ENCODE measurements at regions not wholly inside any gene's neighbourhood (a gene's known extent, or its start where the extent isn't known, plus 50 kb on each side); places are given as distances from the start of the nearest gene placed in this dataset.

GRCh38 chr20:4095639-4096038, 53.0 kb upstream of the SMOX start:
- no peak for DNase-seq (ENCODE audit: low read depth)

GRCh38 chr20:4091490-4092479, 56.8 kb upstream of the SMOX start:
- peak; percentile 52 for DNase-seq (ENCODE audit: low read depth)

GRCh38 chr20:4090756-4091489, 57.7 kb upstream of the SMOX start:
- DNase-seq (ENCODE audit: low read depth) = peak; percentile 68

- no peak for DNase-seq (ENCODE audit: low read depth)
Observed at GRCh38 chr20:4089756-4090487, 58.7 kb upstream of the SMOX start.

GRCh38 chr20:4088766-4089165, 59.9 kb upstream of the SMOX start:
- DNase-seq (ENCODE audit: low read depth) = no peak

GRCh38 chr20:4087923-4088322, 60.7 kb upstream of the SMOX start:
- DNase-seq (ENCODE audit: low read depth) = peak; percentile 48

- DNase-seq (ENCODE audit: low read depth) = no peak
Observed at GRCh38 chr20:4086771-4087687, 61.6 kb upstream of the SMOX start.

- DNase-seq (ENCODE audit: low read depth) = no peak
Observed at GRCh38 chr20:4084721-4085120, 63.9 kb upstream of the SMOX start.

GRCh38 chr20:4084096-4084495, 64.5 kb upstream of the SMOX start:
- DNase-seq (ENCODE audit: low read depth) = no peak

- no peak for DNase-seq (ENCODE audit: low read depth)
Observed at GRCh38 chr20:4083098-4083865, 65.3 kb upstream of the SMOX start.

- peak; percentile 87 for DNase-seq (ENCODE audit: low read depth)
Observed at GRCh38 chr20:4082406-4083097, 66.1 kb upstream of the SMOX start.

GRCh38 chr20:4081421-4081820, 66.1 kb upstream of the RNF24 start:
- DNase-seq (ENCODE audit: low read depth) = no peak

GRCh38 chr20:4076671-4077070, 61.3 kb upstream of the RNF24 start:
- DNase-seq (ENCODE audit: low read depth) = peak; percentile 64

- DNase-seq (ENCODE audit: low read depth) = no peak
Observed at GRCh38 chr20:4076033-4076432, 60.7 kb upstream of the RNF24 start.

- DNase-seq (ENCODE audit: low read depth) = no peak
Observed at GRCh38 chr20:4074877-4075455, 59.6 kb upstream of the RNF24 start.

- peak; percentile 74 for DNase-seq (ENCODE audit: low read depth)
Observed at GRCh38 chr20:4073852-4074741, 58.7 kb upstream of the RNF24 start.

GRCh38 chr20:4071178-4071693, 55.9 kb upstream of the RNF24 start:
- no peak for DNase-seq (ENCODE audit: low read depth)

Measured in LHCN-M2 (cell line).